ENCODE measurements at regions not wholly inside any gene's neighbourhood (a gene's known extent, or its start where the extent isn't known, plus 50 kb on each side); places are given as distances from the start of the nearest gene placed in this dataset.

DNA sequence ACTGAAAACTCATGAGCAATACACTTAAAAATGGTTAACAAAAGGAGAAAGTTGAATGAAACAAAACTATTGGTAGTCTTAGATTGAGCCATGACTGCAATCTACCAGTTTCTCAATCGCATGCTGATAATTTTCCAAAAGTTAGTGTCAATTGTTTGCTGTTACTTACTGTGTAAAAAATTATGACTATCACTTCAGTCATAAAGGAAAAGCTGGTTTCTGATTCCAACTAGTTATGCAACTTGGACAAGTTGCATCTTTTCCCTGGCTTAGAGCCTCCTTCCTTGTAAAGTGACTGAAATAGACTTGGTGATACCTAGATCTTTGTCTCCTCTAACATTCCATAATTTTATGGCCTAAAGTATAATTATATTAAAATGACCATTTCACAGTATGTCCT is 88.3 kb upstream of the PAK5 start:
- TF ChIP-seq, protein P1, sequence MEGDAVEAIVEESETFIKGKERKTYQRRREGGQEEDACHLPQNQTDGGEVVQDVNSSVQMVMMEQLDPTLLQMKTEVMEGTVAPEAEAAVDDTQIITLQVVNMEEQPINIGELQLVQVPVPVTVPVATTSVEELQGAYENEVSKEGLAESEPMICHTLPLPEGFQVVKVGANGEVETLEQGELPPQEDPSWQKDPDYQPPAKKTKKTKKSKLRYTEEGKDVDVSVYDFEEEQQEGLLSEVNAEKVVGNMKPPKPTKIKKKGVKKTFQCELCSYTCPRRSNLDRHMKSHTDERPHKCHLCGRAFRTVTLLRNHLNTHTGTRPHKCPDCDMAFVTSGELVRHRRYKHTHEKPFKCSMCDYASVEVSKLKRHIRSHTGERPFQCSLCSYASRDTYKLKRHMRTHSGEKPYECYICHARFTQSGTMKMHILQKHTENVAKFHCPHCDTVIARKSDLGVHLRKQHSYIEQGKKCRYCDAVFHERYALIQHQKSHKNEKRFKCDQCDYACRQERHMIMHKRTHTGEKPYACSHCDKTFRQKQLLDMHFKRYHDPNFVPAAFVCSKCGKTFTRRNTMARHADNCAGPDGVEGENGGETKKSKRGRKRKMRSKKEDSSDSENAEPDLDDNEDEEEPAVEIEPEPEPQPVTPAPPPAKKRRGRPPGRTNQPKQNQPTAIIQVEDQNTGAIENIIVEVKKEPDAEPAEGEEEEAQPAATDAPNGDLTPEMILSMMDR (IDR thresholded peaks at IDR 0.05; ENCODE audit: low read depth, low read length) = no peak
- DNase-seq (ENCODE audit: low read depth, low spot score) = no peak
- no peak overlapping the region for H3K4me3 ChIP-seq (ENCODE audit: low read depth, low read length)
- in situ Hi-C loops (cut with HindIII; ENCODE audit: low sequenced_read_pairs) = no loop called here

DNA sequence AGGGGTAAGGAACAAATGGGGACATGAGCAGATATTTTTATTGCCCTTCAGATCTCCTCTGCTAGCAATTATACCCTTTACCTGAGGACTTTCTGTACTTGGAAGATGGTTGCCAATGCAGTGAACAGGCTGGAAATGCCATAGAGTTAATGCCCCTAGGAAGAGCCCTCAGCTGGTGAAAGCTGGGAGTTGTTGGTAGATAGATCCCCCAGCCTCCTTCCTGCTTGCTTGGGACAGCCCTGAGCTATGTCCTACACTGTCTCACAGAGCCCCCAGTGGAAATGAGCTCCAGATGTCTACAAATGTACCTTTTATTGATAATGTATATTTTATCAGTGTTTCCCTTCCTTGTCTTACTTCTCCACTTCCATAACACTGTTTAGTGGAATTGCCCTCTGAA is 87.6 kb upstream of the PAK5 start:
- TF ChIP-seq, protein P1 (IDR thresholded peaks at IDR 0.05; ENCODE audit: low read depth, low read length) = no peak
- no peak overlapping the region for H3K4me3 ChIP-seq (ENCODE audit: low read depth, low read length)
- in situ Hi-C loops (cut with HindIII; ENCODE audit: low sequenced_read_pairs) = no loop called here
- no peak for DNase-seq (ENCODE audit: low read depth, low spot score)

DNA sequence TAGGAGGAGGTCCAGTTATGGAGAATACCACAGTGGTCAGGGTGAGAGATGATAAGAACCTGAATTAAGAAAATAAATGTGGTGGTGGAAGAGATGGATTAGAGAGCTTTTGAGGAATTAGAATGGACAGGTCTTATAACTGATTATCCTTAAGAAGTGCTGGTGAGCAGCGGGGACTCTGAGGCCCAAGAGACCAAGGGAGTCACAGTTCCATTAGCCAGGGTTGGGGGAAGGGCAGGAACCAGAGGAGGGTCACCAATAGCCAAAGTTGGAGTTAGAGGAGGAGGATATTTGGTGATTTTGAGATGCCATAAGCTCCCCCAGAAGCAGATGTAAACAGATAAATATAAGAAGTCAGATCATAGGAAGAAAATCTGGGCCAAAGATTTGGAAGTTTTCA is 87.1 kb upstream of the PAK5 start:
- TF ChIP-seq, protein P1 (IDR thresholded peaks at IDR 0.05; ENCODE audit: low read depth, low read length) = no peak
- no peak for DNase-seq (ENCODE audit: low read depth, low spot score)
- H3K4me3 ChIP-seq (ENCODE audit: low read depth, low read length) = no peak overlapping the region
- in situ Hi-C loops (cut with HindIII; ENCODE audit: low sequenced_read_pairs) = no loop called here

DNA sequence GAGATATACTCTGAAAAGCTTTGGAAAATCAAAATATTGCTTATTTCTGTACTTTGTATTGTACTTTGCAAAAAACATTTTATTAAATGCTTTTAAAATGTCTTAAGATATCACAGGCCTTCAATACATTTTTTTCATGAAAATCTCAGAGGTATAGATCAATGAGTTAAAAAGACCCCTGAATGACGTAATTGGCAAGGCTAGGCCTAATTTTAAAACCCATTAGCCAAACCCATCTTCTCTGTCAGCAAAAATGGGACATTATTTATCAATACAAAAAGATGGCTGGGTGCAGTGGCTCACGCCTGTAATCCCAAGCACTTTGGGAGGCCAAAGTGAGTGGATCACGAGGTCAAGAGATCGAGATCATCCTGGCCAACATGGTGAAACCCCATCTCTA is 84.8 kb upstream of the PAK5 start:
- H3K4me3 ChIP-seq (ENCODE audit: low read depth, low read length) = no peak overlapping the region
- in situ Hi-C loops (cut with HindIII; ENCODE audit: low sequenced_read_pairs) = no loop called here
- no peak for DNase-seq (ENCODE audit: low read depth, low spot score)
- TF ChIP-seq, protein P1 (IDR thresholded peaks at IDR 0.05; ENCODE audit: low read depth, low read length) = no peak

DNA sequence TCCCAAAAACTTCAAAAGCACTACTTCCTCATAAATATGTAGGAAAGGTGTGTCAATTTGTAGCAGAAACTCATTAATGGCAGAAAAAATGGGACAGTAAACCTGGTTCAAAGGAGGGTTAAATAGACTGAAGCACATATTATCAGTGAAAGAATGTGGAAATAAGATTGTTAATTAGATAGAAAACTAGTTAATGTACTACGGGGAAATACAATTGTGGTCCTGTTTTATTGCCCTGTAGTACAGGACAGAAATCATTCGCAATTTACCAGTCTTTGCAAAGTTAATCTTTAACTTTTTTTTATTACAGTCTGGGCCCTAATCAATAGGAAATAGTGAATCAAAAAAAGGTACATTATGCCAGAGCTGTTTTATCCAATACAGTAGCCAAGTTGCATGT is 82.0 kb upstream of the PAK5 start:
- no peak overlapping the region for H3K4me3 ChIP-seq (ENCODE audit: low read depth, low read length)
- no peak for DNase-seq (ENCODE audit: low read depth, low spot score)
- TF ChIP-seq, protein P1 (IDR thresholded peaks at IDR 0.05; ENCODE audit: low read depth, low read length) = no peak
- in situ Hi-C loops (cut with HindIII; ENCODE audit: low sequenced_read_pairs) = no loop called here

DNA sequence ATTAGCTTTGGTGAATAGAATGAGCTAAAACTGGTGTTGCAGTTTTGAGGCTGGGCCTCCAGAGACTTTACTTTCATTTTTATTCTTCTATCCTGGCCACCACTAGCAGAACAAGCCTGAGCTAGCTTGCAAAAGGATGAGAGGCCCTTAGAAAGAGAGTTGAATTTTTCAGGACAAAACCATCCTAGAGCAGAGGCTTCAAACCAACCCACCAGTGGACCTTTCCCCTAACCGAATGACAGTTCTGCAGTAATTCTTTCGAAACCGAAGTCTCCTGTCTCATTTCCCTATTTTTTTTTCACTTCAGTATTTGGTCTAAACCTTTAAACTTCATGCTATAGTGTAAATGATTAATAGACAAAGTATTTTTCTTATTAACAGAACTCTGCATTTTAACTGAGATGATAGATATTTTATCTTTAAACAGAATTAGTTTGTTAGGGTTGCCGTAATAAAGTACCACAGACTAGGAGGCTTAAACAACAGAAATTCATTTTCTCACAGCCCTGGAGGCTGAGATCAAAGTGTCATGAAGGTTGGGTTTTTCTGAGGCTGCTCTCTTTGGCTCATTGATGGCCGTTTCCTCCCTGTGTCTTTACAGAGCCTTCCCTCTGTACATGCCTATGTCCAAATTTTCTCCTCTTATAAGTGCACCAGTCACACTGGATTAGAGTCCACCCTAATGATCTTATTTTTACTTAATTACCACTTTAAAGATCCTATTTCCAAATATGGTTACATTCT is 80.6 kb upstream of the PAK5 start:
- TF ChIP-seq, protein P1 (IDR thresholded peaks at IDR 0.05; ENCODE audit: low read depth, low read length) = no peak
- H3K4me3 ChIP-seq (ENCODE audit: low read depth, low read length) = no peak overlapping the region
- in situ Hi-C loops (cut with HindIII; ENCODE audit: low sequenced_read_pairs) = no loop called here
- DNase-seq (ENCODE audit: low read depth, low spot score) = no peak

Measured in astrocyte of the spinal cord (primary cell).